Keratinocyte (primary cell): ENCODE measurements at regions not wholly inside any gene's neighbourhood (a gene's known extent, or its start where the extent isn't known, plus 50 kb on each side); places are given as distances from the start of the nearest gene placed in this dataset.
"Not testable (repeated sequence)": the region's sequence is repeated elsewhere in the genome, so short reads cannot be mapped to it uniquely, and the experiment has no call there.

Experiments
- EZH2 ChIP-seq: IDR thresholded peaks from one replicate; pipeline ENCODE4 v1.6.1; 2012; ENCODE audit warnings: inconsistent platforms, mild to moderate bottlenecking, low read length, moderate library complexity
- TF ChIP-seq, protein P1 (sequence below), 3 experiments: IDR thresholded peaks in 1 of 3; conservative IDR thresholded peaks in 1 of 3; optimal IDR thresholded peaks in 1 of 3; 2 replicates in 2 of 3; 3 replicates in 1 of 3; pipeline versions ENCODE3 to v1.5.1; 2011; ENCODE audit warnings: low read length in 3 of 3, mild to moderate bottlenecking in 3 of 3, moderate library complexity in 2 of 3, control low read depth in 1 of 3, inconsistent platforms in 1 of 3; ENCODE audit not compliant: insufficient read depth in 2 of 3; ENCODE audit errors: extremely low read depth in 1 of 3

DNA sequence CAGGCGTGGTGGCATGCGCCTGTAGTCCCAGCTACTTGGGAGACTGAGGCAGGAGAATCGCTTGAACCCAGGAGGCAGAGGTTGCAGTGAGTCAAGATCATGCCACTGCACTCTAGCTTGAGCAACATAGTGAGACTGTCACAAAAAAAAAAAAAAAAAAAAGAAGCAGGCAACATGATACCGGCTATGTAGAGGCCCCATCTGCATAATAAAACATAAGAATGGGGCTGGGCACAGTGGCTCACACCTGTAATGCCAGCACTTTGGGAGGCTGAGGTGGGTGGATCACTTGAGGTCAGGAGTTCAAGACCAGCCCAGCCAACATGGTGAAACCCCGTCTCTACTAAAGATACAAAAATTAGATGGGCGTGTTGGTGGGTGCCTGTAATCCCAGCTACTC, 304.7 kb downstream of the GJA1 start:
- TF ChIP-seq, protein P1, sequence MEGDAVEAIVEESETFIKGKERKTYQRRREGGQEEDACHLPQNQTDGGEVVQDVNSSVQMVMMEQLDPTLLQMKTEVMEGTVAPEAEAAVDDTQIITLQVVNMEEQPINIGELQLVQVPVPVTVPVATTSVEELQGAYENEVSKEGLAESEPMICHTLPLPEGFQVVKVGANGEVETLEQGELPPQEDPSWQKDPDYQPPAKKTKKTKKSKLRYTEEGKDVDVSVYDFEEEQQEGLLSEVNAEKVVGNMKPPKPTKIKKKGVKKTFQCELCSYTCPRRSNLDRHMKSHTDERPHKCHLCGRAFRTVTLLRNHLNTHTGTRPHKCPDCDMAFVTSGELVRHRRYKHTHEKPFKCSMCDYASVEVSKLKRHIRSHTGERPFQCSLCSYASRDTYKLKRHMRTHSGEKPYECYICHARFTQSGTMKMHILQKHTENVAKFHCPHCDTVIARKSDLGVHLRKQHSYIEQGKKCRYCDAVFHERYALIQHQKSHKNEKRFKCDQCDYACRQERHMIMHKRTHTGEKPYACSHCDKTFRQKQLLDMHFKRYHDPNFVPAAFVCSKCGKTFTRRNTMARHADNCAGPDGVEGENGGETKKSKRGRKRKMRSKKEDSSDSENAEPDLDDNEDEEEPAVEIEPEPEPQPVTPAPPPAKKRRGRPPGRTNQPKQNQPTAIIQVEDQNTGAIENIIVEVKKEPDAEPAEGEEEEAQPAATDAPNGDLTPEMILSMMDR (optimal IDR thresholded peaks at IDR 0.05 in 1 of 3, IDR thresholded peaks at IDR 0.05 in 1 of 3, conservative IDR thresholded peaks at IDR 0.05 in 1 of 3; ENCODE audit: extremely low read depth in 1 of 3, insufficient read depth in 2 of 3, low read length in 3 of 3): not testable (repeated sequence)
- TF ChIP-seq EZH2: not testable (repeated sequence)
